IMR-90 (cell line): ENCODE measurements at regions not wholly inside any gene's neighbourhood (a gene's known extent, or its start where the extent isn't known, plus 50 kb on each side); places are given as distances from the start of the nearest gene placed in this dataset.

Source experiments
- ATAC-seq: fragments of 200-7000 bp; cut with Tn5 transposase; 2 replicates; pipeline ENCODE4 v1.9.1; 2020; ENCODE audit warnings: low read depth, mild to moderate bottlenecking, moderate library complexity
- BruUV-seq: library from RNA; stranded (reverse); fragments of 400-500 nt; replicated peaks from 2 replicates; lab custom pipeline; 2021; lab: Mats Ljungman, UMichigan
- CTCF ChIA-PET: fragments of 300-600 bp; formaldehyde crosslinking; extraction: SDS; loops from one replicate; lab custom pipeline; 2021; ENCODE audit warnings: antibody characterized with exemption; lab: Yijun Ruan, JAX
- POLR2A ChIA-PET: fragments of 300-600 bp; sonication (Branson Sonifier 250); formaldehyde crosslinking; loops from one replicate; lab custom pipeline; 2022; ENCODE audit warnings: antibody characterized with exemption; ENCODE audit not compliant: unreplicated experiment; lab: Charles Lee
- DNase-seq: peaks from one replicate; pipeline ENCODE4 v3.0.0; 2013
- H2AFZ ChIP-seq: replicated peaks from 2 replicates; pipeline ENCODE3; 2013; ENCODE audit warnings: low read length, mild to moderate bottlenecking; ENCODE audit not compliant: poor library complexity
- H2AK5ac ChIP-seq: 2 replicates; pipeline ENCODE4 v1.6.1; 2013; ENCODE audit warnings: low read depth, low read length, inconsistent platforms
- H2AK9ac ChIP-seq: replicated peaks from 2 replicates; pipeline ENCODE3; 2013; ENCODE audit warnings: mild to moderate bottlenecking, low read depth, low read length, moderate library complexity; ENCODE audit not compliant: poor library complexity
- H2BK120ac ChIP-seq: 2 replicates; pipeline ENCODE4 v1.6.1; 2013; ENCODE audit warnings: low read depth, low read length, inconsistent platforms
- H2BK15ac ChIP-seq: 3 replicates; pipeline ENCODE4 v1.6.1; 2013; ENCODE audit warnings: low read depth, low read length, inconsistent platforms
- H2BK20ac ChIP-seq: 2 replicates; pipeline ENCODE4 v1.6.1; 2013; ENCODE audit warnings: low read depth, mild to moderate bottlenecking, inconsistent platforms, low read length, moderate library complexity
- H2BK5ac ChIP-seq: 2 replicates; pipeline ENCODE4 v1.6.1; 2013; ENCODE audit warnings: mild to moderate bottlenecking, low read depth, low read length, inconsistent platforms; ENCODE audit not compliant: poor library complexity, severe bottlenecking
- H3K14ac ChIP-seq: replicated peaks from 2 replicates; pipeline ENCODE4 v1.6.1; 2013; ENCODE audit warnings: low read depth, low read length, inconsistent platforms
- H3K18ac ChIP-seq: 2 replicates; pipeline ENCODE4 v1.6.1; 2013; ENCODE audit warnings: low read depth, low read length, control low read depth
- H3K23ac ChIP-seq: 2 replicates; pipeline ENCODE4 v1.6.1; 2013; ENCODE audit warnings: low read depth, low read length, inconsistent platforms
- H3K27ac ChIP-seq: 2 replicates; pipeline ENCODE4 v1.5.1; 2013; ENCODE audit warnings: mild to moderate bottlenecking, control low read depth, low read length; ENCODE audit not compliant: insufficient read depth
- H3K27me3 ChIP-seq: 2 replicates; pipeline ENCODE4 v1.6.1; 2013; ENCODE audit warnings: low read length; ENCODE audit not compliant: control insufficient read depth, insufficient read depth
- H3K36me3 ChIP-seq: 2 replicates; pipeline ENCODE4 v1.6.1; 2013; ENCODE audit warnings: low read length, mixed read lengths; ENCODE audit not compliant: control insufficient read depth, insufficient read depth
- H3K4ac ChIP-seq: 2 replicates; pipeline ENCODE4 v1.6.1; 2013; ENCODE audit warnings: low read depth, low read length, inconsistent platforms
- H3K4me1 ChIP-seq: 2 replicates; pipeline ENCODE4 v1.6.1; 2013; ENCODE audit warnings: low read length, mixed read lengths; ENCODE audit not compliant: control insufficient read depth, insufficient read depth
- H3K4me2 ChIP-seq: 2 replicates; pipeline ENCODE4 v1.6.1; 2013; ENCODE audit warnings: low read depth, mild to moderate bottlenecking, control low read depth, low read length, moderate library complexity
- H3K4me3 ChIP-seq: 2 replicates; pipeline ENCODE4 v1.5.1; 2013; ENCODE audit warnings: low read depth, mild to moderate bottlenecking, control low read depth, low read length, moderate library complexity; ENCODE audit not compliant: insufficient read depth
- H3K56ac ChIP-seq: 2 replicates; pipeline ENCODE4 v1.6.1; 2013; ENCODE audit warnings: low read length, inconsistent platforms; ENCODE audit not compliant: insufficient read depth; ENCODE audit errors: extremely low read depth
- H3K79me1 ChIP-seq, 2 experiments: 2 replicates each; pipeline ENCODE4 v1.6.1; 2013; ENCODE audit warnings: low read length in 2 of 2, inconsistent platforms in 1 of 2, low read depth in 1 of 2
- H3K9ac ChIP-seq: 2 replicates; pipeline ENCODE4 v1.6.1; 2013; ENCODE audit warnings: low read depth, low read length, control low read depth
- H3K9me1 ChIP-seq: 2 replicates; pipeline ENCODE4 v1.6.1; 2013; ENCODE audit warnings: low read length, inconsistent platforms; ENCODE audit not compliant: insufficient read depth
- H3K9me3 ChIP-seq: 2 replicates; pipeline ENCODE4 v1.6.1; 2013; ENCODE audit warnings: low read length; ENCODE audit not compliant: control insufficient read depth, insufficient read depth
- H4K20me1 ChIP-seq: 2 replicates; pipeline ENCODE4 v1.6.1; 2013; ENCODE audit warnings: low read length, inconsistent platforms; ENCODE audit not compliant: insufficient read depth
- H4K5ac ChIP-seq: 2 replicates; pipeline ENCODE4 v1.6.1; 2013; ENCODE audit warnings: mild to moderate bottlenecking, low read depth, low read length, control low read depth
- H4K8ac ChIP-seq, 2 experiments: 2 replicates each; pipeline ENCODE4 v1.6.1; 2013; ENCODE audit warnings: low read depth in 2 of 2, low read length in 2 of 2, control low read depth in 1 of 2, inconsistent platforms in 1 of 2
- H4K91ac ChIP-seq: 2 replicates; pipeline ENCODE4 v1.6.1; 2013; ENCODE audit warnings: low read depth, low read length, inconsistent platforms; ENCODE audit not compliant: insufficient read depth
- BHLHE40 ChIP-seq: fragments of 150-350 bp; IDR thresholded peaks from 2 replicates; pipeline ENCODE4 v1.6.1; 2016; ENCODE audit warnings: mild to moderate bottlenecking, low read depth, low read length
- CEBPB ChIP-seq: IDR thresholded peaks from 2 replicates; pipeline ENCODE4 v1.6.1; 2012; ENCODE audit warnings: low read depth, low read length, improper control_type of control experiment
- NFE2L2 ChIP-seq: fragments of 150-350 bp; IDR thresholded peaks from 2 replicates; pipeline ENCODE4 v1.6.1; 2016; ENCODE audit warnings: low read depth, mild to moderate bottlenecking, low read length
- WGBS, 2 experiments: methylation state at CpG; one replicate each; pipeline versions ENCODE4 v1.1.5 to v1.1.7; 2013; ENCODE audit warnings: missing lambda C conversion rate in 2 of 2; ENCODE audit not compliant: insufficient read length in 1 of 2; ENCODE audit errors: extremely low coverage in 2 of 2; 5-methylcytosine and 5-hydroxymethylcytosine counted together
- dilution Hi-C: fragments of 300-500 bp; cut with HindIII; formaldehyde crosslinking; loops from one replicate; pipeline ENCODE4 v1.14.3; 2018; ENCODE audit warnings: low sequenced_read_pairs; ENCODE audit not compliant: unreplicated experiment
- in situ Hi-C: fragments of 300-500 bp; cut with MboI; formaldehyde crosslinking; loops from 3 replicates; pipeline ENCODE4 v1.14.3; 2019; ENCODE audit warnings: low sequenced_read_pairs, inconsistent platforms, mixed read lengths
- intact Hi-C: fragments of 100-400 bp; cut with micrococcal nuclease; formaldehyde crosslinking; loops from 2 replicates; pipeline ENCODE4 v1.10.0; 2022
- TF ChIP-seq, protein P1 (sequence below): conservative IDR thresholded peaks from 2 replicates; pipeline ENCODE4 v1.5.1; 2012; ENCODE audit warnings: mild to moderate bottlenecking, low read depth, low read length, improper control_type of control experiment
- TF ChIP-seq, protein P2 (sequence below): fragments of 150-350 bp; IDR thresholded peaks from 2 replicates; pipeline ENCODE4 v1.6.1; 2016; ENCODE audit warnings: low read depth, mild to moderate bottlenecking, low read length, moderate library complexity, borderline replicate concordance

DNA sequence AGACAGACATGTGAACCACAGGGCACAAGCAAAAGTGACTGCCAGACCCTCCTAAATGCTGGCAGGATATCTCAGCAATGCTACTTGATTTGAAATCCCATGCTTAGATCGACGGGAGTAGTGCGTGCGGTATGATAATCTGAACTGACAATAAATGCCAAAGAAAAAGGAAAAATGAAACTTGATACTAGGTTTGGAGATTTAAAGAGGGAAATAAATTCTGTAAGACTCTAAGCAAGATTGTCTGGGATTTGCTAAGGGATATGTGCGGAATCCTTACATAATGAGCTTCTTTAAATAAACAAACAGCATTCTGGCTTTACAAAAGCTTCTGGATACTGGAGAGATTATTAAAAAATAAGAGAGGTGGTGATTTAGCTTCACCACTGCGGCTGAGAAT, 203.6 kb downstream of the CAAP1 start:
- BruUV-seq, result no TSS peak
- no peak overlapping the region for H2BK120ac ChIP-seq
- H2AK9ac ChIP-seq, result no peak overlapping the region
- no peak overlapping the region for H3K4ac ChIP-seq
- in situ Hi-C loops (no loop called here), dilution Hi-C loops (no loop called here), intact Hi-C loops (no loop called here)
- H2AK5ac ChIP-seq, result no peak overlapping the region
- H3K9ac ChIP-seq, result no peak overlapping the region
- no peaks in the 10 kb centered on the region for H3K4me1 ChIP-seq
- ATAC-seq, result no peak
- H2BK5ac ChIP-seq, result no peak overlapping the region
- no peaks in the 10 kb centered on the region for H3K36me3 ChIP-seq
- no peak overlapping the region for H4K91ac ChIP-seq
- no CpG with 5 or more reads among the region's 6 CpGs for WGBS, 2 experiments
- ChIA-PET CTCF (interaction anchor here (0.6 to 0.9 kb wide), 2 partner anchors 55 to 1686 kb away, joined by 3 read pairs; no protein-coding TSS in a partner anchor), POLR2A (no interaction called here)
- H3K9me1 ChIP-seq, result no peaks in the 10 kb centered on the region
- no peaks in the 10 kb centered on the region for H3K79me1 ChIP-seq
- H3K27ac ChIP-seq, result no peak overlapping the region
- H3K9me3 ChIP-seq, result no peaks in the 10 kb centered on the region
- DNase-seq, result no peak
- H4K20me1 ChIP-seq, result no peaks in the 10 kb centered on the region
- H3K27me3 ChIP-seq, result no peaks in the 10 kb centered on the region
- no peak overlapping the region for H2AFZ ChIP-seq
- no peak overlapping the region for H3K14ac ChIP-seq
- no peak overlapping the region for H3K4me3 ChIP-seq
- H3K4me2 ChIP-seq, result no peak overlapping the region
- H2BK15ac ChIP-seq, result no peak overlapping the region
- no peak overlapping the region for H3K18ac ChIP-seq
- no peak overlapping the region for H2BK20ac ChIP-seq
- no peak for TF ChIP-seq BHLHE40
- TF ChIP-seq, protein P1, sequence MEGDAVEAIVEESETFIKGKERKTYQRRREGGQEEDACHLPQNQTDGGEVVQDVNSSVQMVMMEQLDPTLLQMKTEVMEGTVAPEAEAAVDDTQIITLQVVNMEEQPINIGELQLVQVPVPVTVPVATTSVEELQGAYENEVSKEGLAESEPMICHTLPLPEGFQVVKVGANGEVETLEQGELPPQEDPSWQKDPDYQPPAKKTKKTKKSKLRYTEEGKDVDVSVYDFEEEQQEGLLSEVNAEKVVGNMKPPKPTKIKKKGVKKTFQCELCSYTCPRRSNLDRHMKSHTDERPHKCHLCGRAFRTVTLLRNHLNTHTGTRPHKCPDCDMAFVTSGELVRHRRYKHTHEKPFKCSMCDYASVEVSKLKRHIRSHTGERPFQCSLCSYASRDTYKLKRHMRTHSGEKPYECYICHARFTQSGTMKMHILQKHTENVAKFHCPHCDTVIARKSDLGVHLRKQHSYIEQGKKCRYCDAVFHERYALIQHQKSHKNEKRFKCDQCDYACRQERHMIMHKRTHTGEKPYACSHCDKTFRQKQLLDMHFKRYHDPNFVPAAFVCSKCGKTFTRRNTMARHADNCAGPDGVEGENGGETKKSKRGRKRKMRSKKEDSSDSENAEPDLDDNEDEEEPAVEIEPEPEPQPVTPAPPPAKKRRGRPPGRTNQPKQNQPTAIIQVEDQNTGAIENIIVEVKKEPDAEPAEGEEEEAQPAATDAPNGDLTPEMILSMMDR, result no peak
- no peak for TF ChIP-seq CEBPB
- TF ChIP-seq, protein P2, sequence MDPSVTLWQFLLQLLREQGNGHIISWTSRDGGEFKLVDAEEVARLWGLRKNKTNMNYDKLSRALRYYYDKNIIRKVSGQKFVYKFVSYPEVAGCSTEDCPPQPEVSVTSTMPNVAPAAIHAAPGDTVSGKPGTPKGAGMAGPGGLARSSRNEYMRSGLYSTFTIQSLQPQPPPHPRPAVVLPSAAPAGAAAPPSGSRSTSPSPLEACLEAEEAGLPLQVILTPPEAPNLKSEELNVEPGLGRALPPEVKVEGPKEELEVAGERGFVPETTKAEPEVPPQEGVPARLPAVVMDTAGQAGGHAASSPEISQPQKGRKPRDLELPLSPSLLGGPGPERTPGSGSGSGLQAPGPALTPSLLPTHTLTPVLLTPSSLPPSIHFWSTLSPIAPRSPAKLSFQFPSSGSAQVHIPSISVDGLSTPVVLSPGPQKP, result no peak
- no peak for TF ChIP-seq NFE2L2
- H3K23ac ChIP-seq, result no peak overlapping the region
- H4K5ac ChIP-seq, result no peak overlapping the region
- no peak overlapping the region for H4K8ac ChIP-seq
- no peak overlapping the region for H3K56ac ChIP-seq
